HCT116 (cell line): ENCODE measurements at regions not wholly inside any gene's neighbourhood (a gene's known extent, or its start where the extent isn't known, plus 50 kb on each side); places are given as distances from the start of the nearest gene placed in this dataset.

Experiments
- EZH2 ChIP-seq: fragments of 200-600 bp; sonication (generic); IDR thresholded peaks from 2 replicates; pipeline ENCODE4 v1.6.1; 2017; ENCODE audit warnings: antibody characterized with exemption, mixed run types
- EZH2phosphoT487 ChIP-seq: fragments of 200-600 bp; IDR thresholded peaks from 2 replicates; pipeline ENCODE4 v1.6.1; 2018; ENCODE audit warnings: antibody characterized with exemption, borderline replicate concordance
- JUND ChIP-seq: IDR thresholded peaks from 2 replicates; pipeline ENCODE4 v1.6.1; 2012
- POLR2A ChIP-seq: IDR thresholded peaks from 2 replicates; pipeline ENCODE4 v1.7.0; 2011; ENCODE audit warnings: borderline replicate concordance; ENCODE audit not compliant: insufficient read depth, insufficient read length; ENCODE audit errors: extremely low read depth
- POLR2AphosphoS5 ChIP-seq: IDR thresholded peaks from 2 replicates; pipeline ENCODE4 v1.6.1; 2011; ENCODE audit warnings: mild to moderate bottlenecking, low read depth, low read length, moderate library complexity
- TF ChIP-seq, protein P1 (sequence below), 3 experiments: fragments of 200-600 bp in 1 of 3; sonication (generic) in 1 of 3; IDR thresholded peaks in 2 of 3; conservative IDR thresholded peaks in 1 of 3; 2 replicates each; pipeline ENCODE4 v1.5.1; 2012 to 2017; ENCODE audit warnings: low read depth in 2 of 3, low read length in 2 of 3, antibody characterized with exemption in 1 of 3, borderline replicate concordance in 1 of 3, control low read depth in 1 of 3, mild to moderate bottlenecking in 1 of 3, mixed read lengths in 1 of 3, mixed run types in 1 of 3, moderate library complexity in 1 of 3; ENCODE audit not compliant: insufficient read depth in 1 of 3
- TF ChIP-seq, protein P2 (sequence below): IDR thresholded peaks from 2 replicates; pipeline ENCODE4 v1.6.1; 2012

DNA sequence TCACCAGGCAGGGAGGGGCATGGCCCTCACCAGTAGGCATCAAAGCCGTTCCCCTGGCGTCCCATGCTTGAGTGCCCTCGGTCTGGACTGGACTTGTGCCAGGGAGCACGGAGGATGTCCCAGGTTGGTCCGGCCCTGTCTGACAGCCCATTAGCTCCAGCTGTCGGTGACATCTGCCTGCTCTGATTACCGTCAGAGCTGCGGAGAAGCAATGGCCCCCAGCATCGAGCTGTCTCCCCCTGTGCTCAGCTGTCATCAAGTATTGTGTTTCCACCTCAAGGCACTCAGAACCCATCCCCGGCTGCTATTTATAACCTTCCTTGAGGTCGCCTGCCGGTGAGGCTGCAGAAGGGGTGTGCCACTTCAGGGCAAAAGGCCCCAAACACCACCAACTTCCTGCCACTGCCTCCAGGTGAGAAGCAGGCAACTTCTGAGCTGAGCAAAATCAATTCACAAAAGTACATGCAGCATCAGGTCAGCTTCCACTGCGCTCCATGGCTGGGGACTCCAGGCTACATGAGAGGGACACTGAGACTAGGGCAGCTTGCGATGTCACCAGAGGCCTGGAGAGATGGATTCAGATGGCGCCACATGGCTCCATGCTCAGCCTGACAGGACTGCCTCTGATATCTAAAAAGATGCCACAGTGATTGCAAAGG, 142.7 kb downstream of the C5orf15 start:
- no peak for TF ChIP-seq EZH2phosphoT487
- TF ChIP-seq POLR2A, result no peak
- TF ChIP-seq, protein P1, sequence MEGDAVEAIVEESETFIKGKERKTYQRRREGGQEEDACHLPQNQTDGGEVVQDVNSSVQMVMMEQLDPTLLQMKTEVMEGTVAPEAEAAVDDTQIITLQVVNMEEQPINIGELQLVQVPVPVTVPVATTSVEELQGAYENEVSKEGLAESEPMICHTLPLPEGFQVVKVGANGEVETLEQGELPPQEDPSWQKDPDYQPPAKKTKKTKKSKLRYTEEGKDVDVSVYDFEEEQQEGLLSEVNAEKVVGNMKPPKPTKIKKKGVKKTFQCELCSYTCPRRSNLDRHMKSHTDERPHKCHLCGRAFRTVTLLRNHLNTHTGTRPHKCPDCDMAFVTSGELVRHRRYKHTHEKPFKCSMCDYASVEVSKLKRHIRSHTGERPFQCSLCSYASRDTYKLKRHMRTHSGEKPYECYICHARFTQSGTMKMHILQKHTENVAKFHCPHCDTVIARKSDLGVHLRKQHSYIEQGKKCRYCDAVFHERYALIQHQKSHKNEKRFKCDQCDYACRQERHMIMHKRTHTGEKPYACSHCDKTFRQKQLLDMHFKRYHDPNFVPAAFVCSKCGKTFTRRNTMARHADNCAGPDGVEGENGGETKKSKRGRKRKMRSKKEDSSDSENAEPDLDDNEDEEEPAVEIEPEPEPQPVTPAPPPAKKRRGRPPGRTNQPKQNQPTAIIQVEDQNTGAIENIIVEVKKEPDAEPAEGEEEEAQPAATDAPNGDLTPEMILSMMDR (IDR thresholded peaks at IDR 0.05 in 2 of 3, conservative IDR thresholded peaks at IDR 0.05 in 1 of 3; ENCODE audit: borderline replicate concordance in 1 of 3, insufficient read depth in 1 of 3, low read depth in 2 of 3, low read length in 2 of 3), result no peak
- no peak for TF ChIP-seq POLR2AphosphoS5
- no peak for TF ChIP-seq JUND
- TF ChIP-seq, protein P2, sequence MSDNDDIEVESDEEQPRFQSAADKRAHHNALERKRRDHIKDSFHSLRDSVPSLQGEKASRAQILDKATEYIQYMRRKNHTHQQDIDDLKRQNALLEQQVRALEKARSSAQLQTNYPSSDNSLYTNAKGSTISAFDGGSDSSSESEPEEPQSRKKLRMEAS, result no peak
- no peak for TF ChIP-seq EZH2
